ENCODE measurements at regions not wholly inside any gene's neighbourhood (a gene's known extent, or its start where the extent isn't known, plus 50 kb on each side); places are given as distances from the start of the nearest gene placed in this dataset.

GRCh38 chr12:60216226-60216625 lies 620.4 kb downstream of the SLC16A7 start:
- Histone ChIP-seq H3K4me3 (no peak overlapping the region), H3K9me3 (no peaks in the 10 kb centered on the region), H3K36me3 (no peaks in the 10 kb centered on the region), H3K27me3 (replicated peaks; ENCODE audit: insufficient read depth) (no peaks in the 10 kb centered on the region), H3K27ac (no peak overlapping the region), H3K4me1 (replicated peaks) (no peaks in the 10 kb centered on the region)
- intact Hi-C loops (cut with DNase I) = no loop called here
- no peak for TF ChIP-seq POLR2AphosphoS5 (IDR thresholded peaks at IDR 0.05)
- no peak for TF ChIP-seq POLR2A (IDR thresholded peaks at IDR 0.05)
- no peak for TF ChIP-seq CTCF (IDR thresholded peaks at IDR 0.05)
- DNase-seq (ENCODE audit: low spot score) = no peak
- WGBS = 61% methylated on average over 5 of the region's 5 CpGs

- Histone ChIP-seq H3K4me1 (replicated peaks) (no peaks in the 10 kb centered on the region), H3K27me3 (replicated peaks; ENCODE audit: insufficient read depth) (no peaks in the 10 kb centered on the region), H3K4me3 (no peak overlapping the region), H3K27ac (no peak overlapping the region), H3K9me3 (no peaks in the 10 kb centered on the region), H3K36me3 (no peaks in the 10 kb centered on the region)
- intact Hi-C loops (cut with DNase I) = no loop called here
- WGBS = 66% methylated on average over 4 of the region's 4 CpGs
- TF ChIP-seq POLR2AphosphoS5 (IDR thresholded peaks at IDR 0.05) (no peak), CTCF (IDR thresholded peaks at IDR 0.05) (no peak), POLR2A (IDR thresholded peaks at IDR 0.05) (no peak)
- no peak for DNase-seq (ENCODE audit: low spot score)
These were observed 627.4 kb downstream of the SLC16A7 start for GRCh38 chr12:60223242-60223641.

GRCh38 chr12:60225216-60226000 lies 629.6 kb downstream of the SLC16A7 start:
- 82% methylated on average over 11 of the region's 11 CpGs for WGBS
- TF ChIP-seq CTCF (IDR thresholded peaks at IDR 0.05) = no peak
- no peak for TF ChIP-seq POLR2A (IDR thresholded peaks at IDR 0.05)
- no peak for TF ChIP-seq POLR2AphosphoS5 (IDR thresholded peaks at IDR 0.05)
- DNase-seq (ENCODE audit: low spot score) = no peak
- Histone ChIP-seq H3K27ac (no peak overlapping the region), H3K27me3 (replicated peaks; ENCODE audit: insufficient read depth) (no peaks in the 10 kb centered on the region), H3K9me3 (no peaks in the 10 kb centered on the region), H3K36me3 (no peaks in the 10 kb centered on the region), H3K4me3 (no peak overlapping the region), H3K4me1 (replicated peaks) (no peaks in the 10 kb centered on the region)
- intact Hi-C loops (cut with DNase I) = no loop called here

- Histone ChIP-seq H3K27ac (no peak overlapping the region), H3K4me3 (no peak overlapping the region), H3K9me3 (no peaks in the 10 kb centered on the region), H3K4me1 (replicated peaks) (no peaks in the 10 kb centered on the region), H3K27me3 (replicated peaks; ENCODE audit: insufficient read depth) (no peaks in the 10 kb centered on the region), H3K36me3 (no peaks in the 10 kb centered on the region)
- intact Hi-C loops (cut with DNase I) = no loop called here
- TF ChIP-seq CTCF (IDR thresholded peaks at IDR 0.05) = no peak
- TF ChIP-seq POLR2AphosphoS5 (IDR thresholded peaks at IDR 0.05) = no peak
- no peak for TF ChIP-seq POLR2A (IDR thresholded peaks at IDR 0.05)
- WGBS = 90% methylated on average over 2 of the region's 2 CpGs
- DNase-seq (ENCODE audit: low spot score) = no peak
These were observed 632.1 kb downstream of the SLC16A7 start for GRCh38 chr12:60227916-60228315.

- DNase-seq (ENCODE audit: low spot score) = no peak
These were observed 634.2 kb downstream of the SLC16A7 start for GRCh38 chr12:60230056-60230455.

More at GRCh38 chr12:60230056-60230455, 634.2 kb downstream of the SLC16A7 start:
- Histone ChIP-seq H3K9me3 (no peaks in the 10 kb centered on the region), H3K4me3 (no peak overlapping the region), H3K27me3 (replicated peaks; ENCODE audit: insufficient read depth) (no peaks in the 10 kb centered on the region), H3K4me1 (replicated peaks) (no peaks in the 10 kb centered on the region), H3K36me3 (no peaks in the 10 kb centered on the region), H3K27ac (no peak overlapping the region)
- 86% methylated on average over 4 of the region's 4 CpGs for WGBS
- TF ChIP-seq CTCF (IDR thresholded peaks at IDR 0.05) = no peak
- no peak for TF ChIP-seq POLR2A (IDR thresholded peaks at IDR 0.05)
- TF ChIP-seq POLR2AphosphoS5 (IDR thresholded peaks at IDR 0.05) = no peak
- intact Hi-C loops (cut with DNase I) = no loop called here

Data from prostate gland (tissue), 2 donors.